ENCODE measurements at regions not wholly inside any gene's neighbourhood (a gene's known extent, or its start where the extent isn't known, plus 50 kb on each side); places are given as distances from the start of the nearest gene placed in this dataset.

DNA sequence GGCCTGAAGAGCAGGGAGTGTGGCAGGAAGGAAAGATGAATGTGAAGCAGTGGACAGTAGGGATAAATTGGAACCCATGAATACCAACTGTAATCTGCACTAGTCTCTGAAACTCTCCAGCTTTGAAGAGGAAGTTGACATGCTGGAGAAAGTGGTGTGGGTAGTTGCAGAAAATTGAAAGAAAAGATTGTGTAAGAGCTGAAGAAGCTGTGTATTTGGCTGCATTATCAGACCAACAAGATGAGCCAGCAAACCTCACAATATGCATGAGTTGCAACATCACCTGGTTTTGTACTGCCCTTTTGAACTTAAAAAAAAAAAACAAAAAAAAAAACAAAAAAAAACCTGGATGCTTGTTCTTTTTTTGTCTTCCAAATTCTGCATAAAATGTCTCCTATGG is 921.9 kb upstream of the EYS start:
- TF ChIP-seq CTCF (IDR thresholded peaks at IDR 0.05) (no peak), POLR2AphosphoS5 (IDR thresholded peaks at IDR 0.05) (no peak), POLR2A (IDR thresholded peaks at IDR 0.05) (no peak), EP300 (IDR thresholded peaks at IDR 0.05; ENCODE audit: low read depth) (no peak)
